Gastrocnemius medialis (tissue), 4 donors: ENCODE measurements at regions not wholly inside any gene's neighbourhood (a gene's known extent, or its start where the extent isn't known, plus 50 kb on each side); places are given as distances from the start of the nearest gene placed in this dataset.

Experiments
- ATAC-seq, 2 donors: fragments of 150-250 bp; one replicate each; pipeline ENCODE4 v1.9.1; 2016
- DNase-seq, 2 donors: peaks; one replicate each; pipeline ENCODE4 v3.0.0-alpha.2; 2019
- H3K27ac ChIP-seq, 4 donors: fragments of 200-600 bp; sonication (generic); 1 replicate in 1 of 4; 2 replicates in 3 of 4; pipeline ENCODE4 v1.5.1; 2016 to 2018; ENCODE audit warnings: mild to moderate bottlenecking in 2 of 4, moderate library complexity in 1 of 4
- H3K27me3 ChIP-seq, 3 donors: fragments of 200-600 bp; sonication (generic) in 2 of 3; 1 replicate in 1 of 3; 2 replicates in 2 of 3; pipeline versions ENCODE4 v1.5.1 to v1.6.0; 2016 to 2019; ENCODE audit warnings: mild to moderate bottlenecking in 1 of 3, moderate library complexity in 1 of 3
- H3K36me3 ChIP-seq, 2 donors: fragments of 200-600 bp; sonication (generic) in 1 of 2; one replicate each; pipeline ENCODE4 v1.5.1; 2017 to 2018
- H3K4me1 ChIP-seq, 2 donors: fragments of 200-600 bp; sonication (generic) in 1 of 2; one replicate each; pipeline ENCODE4 v1.5.1; 2016 to 2017; ENCODE audit warnings: mild to moderate bottlenecking in 2 of 2
- H3K4me3 ChIP-seq, 4 donors: fragments of 200-600 bp; sonication (generic) in 3 of 4; 1 replicate in 1 of 4; 2 replicates in 3 of 4; pipeline ENCODE4 v1.5.1; 2016 to 2019; ENCODE audit warnings: mild to moderate bottlenecking in 2 of 4
- H3K9me3 ChIP-seq, 3 donors: fragments of 200-600 bp; sonication (generic) in 2 of 3; 1 replicate in 1 of 3; 2 replicates in 2 of 3; pipeline ENCODE4 v1.5.1; 2016 to 2019
- CTCF ChIP-seq, 5 experiments: fragments of 450-650 bp in 3 of 5; fragments of 200-600 bp in 2 of 5; sonication (generic) in 2 of 5; IDR thresholded peaks in 4 of 5; conservative IDR thresholded peaks in 1 of 5; 1 replicate in 4 of 5; 2 replicates in 1 of 5; pipeline ENCODE4 v1.5.1; 2016 to 2019; ENCODE audit warnings: antibody characterized with exemption in 5 of 5, mild to moderate bottlenecking in 3 of 5, moderate library complexity in 3 of 5
- POLR2A ChIP-seq, 2 donors: fragments of 450-650 bp; IDR thresholded peaks; one replicate each; pipeline ENCODE4 v1.6.1; 2017; ENCODE audit warnings: antibody characterized with exemption in 2 of 2, mild to moderate bottlenecking in 2 of 2, moderate library complexity in 2 of 2
- in situ Hi-C, 4 donors: fragments of 200-750 bp; cut with MboI; loops; one replicate each; pipeline versions ENCODE4 v1.15.0 to v1.8.0; 2017; ENCODE audit warnings: low sequenced_read_pairs in 4 of 4
- intact Hi-C: fragments of 100-400 bp; cut with DNase I; formaldehyde crosslinking; loops from one replicate; pipeline ENCODE4 v1.15.1; 2023; ENCODE audit warnings: low total_unique reads

- H3K4me1 ChIP-seq, result no peaks in the 10 kb centered on the region
- intact Hi-C loops, result no loop called here
- ATAC-seq, result no peak
Measured at GRCh38 chr16:80449392-80449791, 91.4 kb upstream of the DYNLRB2 start.

GRCh38 chr16:80447241-80447640, 93.6 kb upstream of the DYNLRB2 start:
- H3K27me3 ChIP-seq, result no peaks in the 10 kb centered on the region
- intact Hi-C loops (no loop called here), in situ Hi-C loops (no loop called here)
- DNase-seq, result no peak
- no peak overlapping the region for H3K27ac ChIP-seq
- no peak overlapping the region for H3K4me3 ChIP-seq
- TF ChIP-seq POLR2A (IDR thresholded peaks at IDR 0.05) (no peak), CTCF (IDR thresholded peaks at IDR 0.05 in 4 of 5, conservative IDR thresholded peaks at IDR 0.05 in 1 of 5) (no peak)
- H3K36me3 ChIP-seq, result no peaks in the 10 kb centered on the region
- ATAC-seq, result no peak
- no peaks in the 10 kb centered on the region for H3K4me1 ChIP-seq
- no peaks in the 10 kb centered on the region for H3K9me3 ChIP-seq

More at GRCh38 chr16:80449392-80449791, 91.4 kb upstream of the DYNLRB2 start:
- Histone ChIP-seq H3K4me3 (no peak overlapping the region), H3K27ac (no peak overlapping the region), H3K36me3 (no peaks in the 10 kb centered on the region), H3K27me3 (no peaks in the 10 kb centered on the region), H3K9me3 (no peaks in the 10 kb centered on the region)
- in situ Hi-C loops, result no loop called here
- DNase-seq, result no peak
- TF ChIP-seq POLR2A (IDR thresholded peaks at IDR 0.05) (no peak), CTCF (IDR thresholded peaks at IDR 0.05 in 4 of 5, conservative IDR thresholded peaks at IDR 0.05 in 1 of 5) (no peak)

- TF ChIP-seq CTCF (IDR thresholded peaks at IDR 0.05 in 4 of 5, conservative IDR thresholded peaks at IDR 0.05 in 1 of 5) (no peak), POLR2A (IDR thresholded peaks at IDR 0.05) (no peak)
- ATAC-seq, result no peak
- Histone ChIP-seq H3K4me3 (no peak overlapping the region), H3K9me3 (no peaks in the 10 kb centered on the region), H3K36me3 (no peaks in the 10 kb centered on the region), H3K4me1 (no peaks in the 10 kb centered on the region), H3K27ac (no peak overlapping the region), H3K27me3 (no peaks in the 10 kb centered on the region)
- in situ Hi-C loops, result no loop called here
- no peak for DNase-seq
- intact Hi-C loops, result no loop called here
Measured at GRCh38 chr16:80442779-80443178, 98.0 kb upstream of the DYNLRB2 start.

GRCh38 chr16:80441935-80442334, 98.9 kb upstream of the DYNLRB2 start:
- no peaks in the 10 kb centered on the region for H3K9me3 ChIP-seq
- no peak overlapping the region for H3K4me3 ChIP-seq
- intact Hi-C loops (no loop called here), in situ Hi-C loops (no loop called here)
- H3K27me3 ChIP-seq, result no peaks in the 10 kb centered on the region
- no peak for DNase-seq
- ATAC-seq, result no peak
- TF ChIP-seq POLR2A (IDR thresholded peaks at IDR 0.05) (no peak), CTCF (IDR thresholded peaks at IDR 0.05 in 4 of 5, conservative IDR thresholded peaks at IDR 0.05 in 1 of 5) (no peak)
- no peaks in the 10 kb centered on the region for H3K36me3 ChIP-seq
- H3K4me1 ChIP-seq, result no peaks in the 10 kb centered on the region
- no peak overlapping the region for H3K27ac ChIP-seq

GRCh38 chr16:80440667-80441066, 100.1 kb upstream of the DYNLRB2 start:
- intact Hi-C loops, result no loop called here
- no peak for DNase-seq
- in situ Hi-C loops, result no loop called here
- TF ChIP-seq CTCF (IDR thresholded peaks at IDR 0.05 in 4 of 5, conservative IDR thresholded peaks at IDR 0.05 in 1 of 5), result no peak
- no peak for TF ChIP-seq POLR2A (IDR thresholded peaks at IDR 0.05)
- no peak overlapping the region for H3K4me3 ChIP-seq
- no peaks in the 10 kb centered on the region for H3K9me3 ChIP-seq
- no peaks in the 10 kb centered on the region for H3K27me3 ChIP-seq
- H3K36me3 ChIP-seq, result no peaks in the 10 kb centered on the region
- H3K27ac ChIP-seq, result no peak overlapping the region
- ATAC-seq, result no peak
- H3K4me1 ChIP-seq, result no peaks in the 10 kb centered on the region
